ENCODE measurements at regions not wholly inside any gene's neighbourhood (a gene's known extent, or its start where the extent isn't known, plus 50 kb on each side); places are given as distances from the start of the nearest gene placed in this dataset.

- Mint-ChIP-seq H3K4me3 (no peak overlapping the region), H3K27ac (no peak overlapping the region), H3K9me3 (0 out of 3 replicates have a peak, but pooled peaks cover 4% of the 10 kb centered on the region), H3K4me1 (no peaks in the 10 kb centered on the region), H3K27me3 (ENCODE audit: insufficient read depth, low read depth, poor library complexity) (no peaks in the 10 kb centered on the region), H3K36me3 (ENCODE audit: low read depth) (no peaks in the 10 kb centered on the region)
- Histone ChIP-seq H3K4me3 (no peak overlapping the region), H3F3A (replicated peaks; ENCODE audit: low read depth) (no peaks in the 10 kb centered on the region), H3K36me3 (ENCODE audit: insufficient read depth) (no peaks in the 10 kb centered on the region), H3K27ac (ENCODE audit: low read depth) (no peak overlapping the region), H3K9me2 (ENCODE audit: insufficient read depth) (no peaks in the 10 kb centered on the region), H4K20me1 (replicated peaks; ENCODE audit: insufficient read depth) (no peaks in the 10 kb centered on the region), H3K79me2 (replicated peaks; ENCODE audit: insufficient read depth) (no peaks in the 10 kb centered on the region), H3K27me3 (ENCODE audit: insufficient read depth) (no peaks in the 10 kb centered on the region), H3K4me1 (ENCODE audit: insufficient read depth) (no peaks in the 10 kb centered on the region), H2AFZ (no peak overlapping the region), H3K4me2 (no peak overlapping the region)
- ATAC-seq = no peak
- DNase-seq (ENCODE audit: low spot score) = no peak
- TF ChIP-seq EZH2phosphoT487 (IDR thresholded peaks at IDR 0.05; ENCODE audit: unreplicated experiment) = no peak
Measured at GRCh38 chr5:32935283-32935682, 224.2 kb downstream of the NPR3 start.

DNA sequence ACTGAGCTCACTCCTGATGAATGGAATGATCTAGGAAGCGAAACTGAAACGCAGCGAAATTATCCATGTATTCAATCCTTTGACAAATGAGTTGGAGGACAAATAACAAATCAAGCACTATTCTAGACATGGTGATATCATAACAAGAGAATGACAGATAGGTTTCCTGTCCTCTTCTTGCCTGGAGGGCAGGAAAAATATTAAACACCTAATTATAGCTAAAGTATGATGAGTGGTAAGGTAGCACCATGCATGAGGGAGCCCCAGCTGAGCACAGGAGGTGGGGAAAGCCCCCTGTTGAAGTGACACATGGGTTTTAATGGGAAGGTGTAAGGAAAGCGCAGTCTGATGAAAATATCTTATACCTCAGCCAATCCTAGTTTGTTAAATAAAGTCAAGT lies 225.2 kb downstream of the NPR3 start:
- H3K4me1 ChIP-seq (ENCODE audit: insufficient read depth) = no peaks in the 10 kb centered on the region
- no peak overlapping the region for H3K4me3 Mint-ChIP-seq
- H3K4me2 ChIP-seq = no peak overlapping the region
- H3K9me2 ChIP-seq (ENCODE audit: insufficient read depth) = no peaks in the 10 kb centered on the region
- H3K4me1 Mint-ChIP-seq = no peaks in the 10 kb centered on the region
- ATAC-seq = no peak
- no peaks in the 10 kb centered on the region for H3K36me3 ChIP-seq (ENCODE audit: insufficient read depth)
- no peak for DNase-seq (ENCODE audit: low spot score)
- no peak overlapping the region for H2AFZ ChIP-seq
- H3K4me3 ChIP-seq = no peak overlapping the region
- H3K9me3 Mint-ChIP-seq = 0 out of 3 replicates have a peak, but pooled peaks cover 4% of the 10 kb centered on the region
- no peaks in the 10 kb centered on the region for H3K27me3 Mint-ChIP-seq (ENCODE audit: insufficient read depth, low read depth, poor library complexity)
- no peaks in the 10 kb centered on the region for H3F3A ChIP-seq (replicated peaks; ENCODE audit: low read depth)
- no peak overlapping the region for H3K27ac Mint-ChIP-seq
- no peaks in the 10 kb centered on the region for H3K79me2 ChIP-seq (replicated peaks; ENCODE audit: insufficient read depth)
- H3K27ac ChIP-seq (ENCODE audit: low read depth) = no peak overlapping the region
- H3K27me3 ChIP-seq (ENCODE audit: insufficient read depth) = no peaks in the 10 kb centered on the region
- no peaks in the 10 kb centered on the region for H3K36me3 Mint-ChIP-seq (ENCODE audit: low read depth)
- H4K20me1 ChIP-seq (replicated peaks; ENCODE audit: insufficient read depth) = no peaks in the 10 kb centered on the region
- TF ChIP-seq ZNF462 (CRISPR knock-in tag; IDR thresholded peaks at IDR 0.05) (no peak), CTCF (conservative IDR thresholded peaks at IDR 0.05; ENCODE audit: low read depth in 2 of 2) (no peak), EZH2phosphoT487 (IDR thresholded peaks at IDR 0.05; ENCODE audit: unreplicated experiment) (no peak), JUNB (IDR thresholded peaks at IDR 0.05; ENCODE audit: unreplicated experiment) (no peak), ETS1 (IDR thresholded peaks at IDR 0.05) (no peak), REST (IDR thresholded peaks at IDR 0.05; ENCODE audit: unreplicated experiment) (no peak), EZH2 (IDR thresholded peaks at IDR 0.05; ENCODE audit: low read depth, unreplicated experiment) (no peak), NANOG (IDR thresholded peaks at IDR 0.05; ENCODE audit: borderline replicate concordance) (no peak), CREB1 (CRISPR knock-in tag; IDR thresholded peaks at IDR 0.05; ENCODE audit: low read depth) (no peak), STAT1 (IDR thresholded peaks at IDR 0.05; ENCODE audit: unreplicated experiment) (no peak)

All from GM23338 (cell line).